22Rv1 (cell line): ENCODE measurements at regions not wholly inside any gene's neighbourhood (a gene's known extent, or its start where the extent isn't known, plus 50 kb on each side); places are given as distances from the start of the nearest gene placed in this dataset.

Source experiments
- ZFX ChIP-seq: fragments of 450-650 bp; IDR thresholded peaks from 2 replicates; pipeline ENCODE4 v1.6.1; 2017; ENCODE audit warnings: antibody characterized with exemption, borderline replicate concordance
- TF ChIP-seq, protein P1 (sequence below): fragments of 450-650 bp; IDR thresholded peaks from 2 replicates; pipeline ENCODE4 v1.5.1; 2017; ENCODE audit warnings: mild to moderate bottlenecking

DNA sequence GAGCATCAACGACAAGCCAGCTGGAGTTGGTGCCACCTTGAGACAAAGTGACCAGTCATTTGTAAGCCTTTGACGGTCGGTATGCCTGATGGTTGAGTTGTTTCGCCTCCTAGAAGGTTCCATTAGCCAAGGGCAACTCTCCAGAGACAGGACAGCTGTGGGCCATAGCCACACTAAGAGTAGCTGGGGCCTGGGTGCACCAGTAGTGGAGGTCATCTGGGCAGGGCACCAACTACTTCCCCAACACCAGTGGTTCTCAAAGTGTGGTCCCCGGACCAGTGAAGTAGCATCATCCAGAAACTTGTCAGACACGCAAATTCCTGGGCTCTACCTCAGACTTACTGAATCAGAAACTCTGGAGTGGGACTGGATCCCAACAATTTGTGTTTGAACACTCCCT, 217.5 kb upstream of the TAS2R1 start:
- TF ChIP-seq, protein P1, sequence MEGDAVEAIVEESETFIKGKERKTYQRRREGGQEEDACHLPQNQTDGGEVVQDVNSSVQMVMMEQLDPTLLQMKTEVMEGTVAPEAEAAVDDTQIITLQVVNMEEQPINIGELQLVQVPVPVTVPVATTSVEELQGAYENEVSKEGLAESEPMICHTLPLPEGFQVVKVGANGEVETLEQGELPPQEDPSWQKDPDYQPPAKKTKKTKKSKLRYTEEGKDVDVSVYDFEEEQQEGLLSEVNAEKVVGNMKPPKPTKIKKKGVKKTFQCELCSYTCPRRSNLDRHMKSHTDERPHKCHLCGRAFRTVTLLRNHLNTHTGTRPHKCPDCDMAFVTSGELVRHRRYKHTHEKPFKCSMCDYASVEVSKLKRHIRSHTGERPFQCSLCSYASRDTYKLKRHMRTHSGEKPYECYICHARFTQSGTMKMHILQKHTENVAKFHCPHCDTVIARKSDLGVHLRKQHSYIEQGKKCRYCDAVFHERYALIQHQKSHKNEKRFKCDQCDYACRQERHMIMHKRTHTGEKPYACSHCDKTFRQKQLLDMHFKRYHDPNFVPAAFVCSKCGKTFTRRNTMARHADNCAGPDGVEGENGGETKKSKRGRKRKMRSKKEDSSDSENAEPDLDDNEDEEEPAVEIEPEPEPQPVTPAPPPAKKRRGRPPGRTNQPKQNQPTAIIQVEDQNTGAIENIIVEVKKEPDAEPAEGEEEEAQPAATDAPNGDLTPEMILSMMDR, result no peak
- TF ChIP-seq ZFX, result no peak
